Tibial nerve (tissue), 4 donors: ENCODE measurements at regions not wholly inside any gene's neighbourhood (a gene's known extent, or its start where the extent isn't known, plus 50 kb on each side); places are given as distances from the start of the nearest gene placed in this dataset.

Experiments used
- DNase-seq, 2 donors: peaks; one replicate each; pipeline ENCODE4 v3.0.0-alpha.2; 2019; ENCODE audit warnings: low spot score in 2 of 2
- H3K27ac ChIP-seq, 4 donors: fragments of 200-600 bp; sonication (generic) in 3 of 4; one replicate each; pipeline ENCODE4 v1.5.1; 2017 to 2019; ENCODE audit warnings: mild to moderate bottlenecking in 1 of 4
- H3K27me3 ChIP-seq, 2 donors: fragments of 200-600 bp; sonication (generic) in 1 of 2; one replicate each; pipeline versions ENCODE4 v1.5.1 to v1.6.0; 2017 to 2019
- H3K36me3 ChIP-seq, 3 donors: fragments of 200-600 bp; sonication (generic); one replicate each; pipeline ENCODE4 v1.5.1; 2018 to 2019
- H3K4me1 ChIP-seq, 4 donors: fragments of 200-600 bp; sonication (generic) in 3 of 4; one replicate each; pipeline ENCODE4 v1.5.1; 2017 to 2019
- H3K4me3 ChIP-seq, 4 donors: fragments of 200-600 bp; sonication (generic) in 3 of 4; one replicate each; pipeline ENCODE4 v1.5.1; 2017 to 2019; ENCODE audit warnings: mild to moderate bottlenecking in 1 of 4, moderate library complexity in 1 of 4
- H3K9me3 ChIP-seq, 4 donors: fragments of 200-600 bp; sonication (generic) in 3 of 4; one replicate each; pipeline ENCODE4 v1.5.1; 2017 to 2019
- EP300 ChIP-seq, 2 donors: sonication (generic); formaldehyde crosslinking; IDR thresholded peaks; one replicate each; pipeline ENCODE4 v1.6.1; 2017; ENCODE audit warnings: antibody characterized with exemption in 2 of 2, mild to moderate bottlenecking in 1 of 2
- POLR2A ChIP-seq, 2 donors: fragments of 450-650 bp; IDR thresholded peaks; one replicate each; pipeline ENCODE4 v1.6.1; 2017; ENCODE audit warnings: antibody characterized with exemption in 2 of 2, mild to moderate bottlenecking in 2 of 2, moderate library complexity in 2 of 2
- WGBS, 2 donors: methylation state at CpG; one replicate each; pipeline ENCODE4 v1.1.5; 2018; 5-methylcytosine and 5-hydroxymethylcytosine counted together
- TF ChIP-seq, protein P1 (sequence below), 5 experiments: fragments of 200-600 bp in 3 of 5; fragments of 450-650 bp in 2 of 5; sonication (generic) in 3 of 5; IDR thresholded peaks; one replicate each; pipeline ENCODE4 v1.5.1; 2016 to 2019; ENCODE audit warnings: antibody characterized with exemption in 5 of 5, mild to moderate bottlenecking in 3 of 5, moderate library complexity in 2 of 5

DNA sequence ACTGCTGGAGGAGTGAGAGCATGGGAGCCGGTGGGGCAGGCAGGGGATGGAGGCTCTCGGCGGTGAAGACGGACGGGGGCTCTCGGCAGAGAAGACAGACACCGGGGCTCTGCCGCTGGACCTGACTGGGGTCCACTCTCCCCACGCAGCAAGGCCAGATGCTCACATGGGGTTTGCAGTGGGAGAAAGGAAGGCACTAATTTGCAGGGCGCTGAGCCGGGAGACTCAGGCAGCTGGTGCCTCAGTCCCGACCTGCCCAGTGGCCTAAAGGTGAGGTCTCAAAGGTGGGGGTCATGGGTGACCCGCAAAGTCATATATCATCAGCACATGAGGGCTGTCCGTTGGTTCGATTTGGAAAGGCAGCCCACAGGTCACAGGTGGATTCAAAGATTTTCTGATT is 187.3 kb downstream of the ERMARD start:
- no peak for DNase-seq
- Histone ChIP-seq H3K9me3 (peaks cover 0 to 5% (median 0%) of the 10 kb centered on the region in 4 donors), H3K4me1 (peaks cover 0 to 11% (median 0%) of the 10 kb centered on the region in 4 donors), H3K27ac (no peak overlapping the region), H3K4me3 (no peak overlapping the region), H3K36me3 (no peaks in the 10 kb centered on the region), H3K27me3 (peaks cover 0 to 16% of the 10 kb centered on the region in 2 donors)
- TF ChIP-seq EP300 (IDR thresholded peaks at IDR 0.05) (no peak), POLR2A (IDR thresholded peaks at IDR 0.05) (no peak)
- TF ChIP-seq, protein P1, sequence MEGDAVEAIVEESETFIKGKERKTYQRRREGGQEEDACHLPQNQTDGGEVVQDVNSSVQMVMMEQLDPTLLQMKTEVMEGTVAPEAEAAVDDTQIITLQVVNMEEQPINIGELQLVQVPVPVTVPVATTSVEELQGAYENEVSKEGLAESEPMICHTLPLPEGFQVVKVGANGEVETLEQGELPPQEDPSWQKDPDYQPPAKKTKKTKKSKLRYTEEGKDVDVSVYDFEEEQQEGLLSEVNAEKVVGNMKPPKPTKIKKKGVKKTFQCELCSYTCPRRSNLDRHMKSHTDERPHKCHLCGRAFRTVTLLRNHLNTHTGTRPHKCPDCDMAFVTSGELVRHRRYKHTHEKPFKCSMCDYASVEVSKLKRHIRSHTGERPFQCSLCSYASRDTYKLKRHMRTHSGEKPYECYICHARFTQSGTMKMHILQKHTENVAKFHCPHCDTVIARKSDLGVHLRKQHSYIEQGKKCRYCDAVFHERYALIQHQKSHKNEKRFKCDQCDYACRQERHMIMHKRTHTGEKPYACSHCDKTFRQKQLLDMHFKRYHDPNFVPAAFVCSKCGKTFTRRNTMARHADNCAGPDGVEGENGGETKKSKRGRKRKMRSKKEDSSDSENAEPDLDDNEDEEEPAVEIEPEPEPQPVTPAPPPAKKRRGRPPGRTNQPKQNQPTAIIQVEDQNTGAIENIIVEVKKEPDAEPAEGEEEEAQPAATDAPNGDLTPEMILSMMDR (IDR thresholded peaks at IDR 0.05): no peak
- WGBS, 2 donors: 81 to 83% methylated on average over 15 of the region's 15 CpGs

DNA sequence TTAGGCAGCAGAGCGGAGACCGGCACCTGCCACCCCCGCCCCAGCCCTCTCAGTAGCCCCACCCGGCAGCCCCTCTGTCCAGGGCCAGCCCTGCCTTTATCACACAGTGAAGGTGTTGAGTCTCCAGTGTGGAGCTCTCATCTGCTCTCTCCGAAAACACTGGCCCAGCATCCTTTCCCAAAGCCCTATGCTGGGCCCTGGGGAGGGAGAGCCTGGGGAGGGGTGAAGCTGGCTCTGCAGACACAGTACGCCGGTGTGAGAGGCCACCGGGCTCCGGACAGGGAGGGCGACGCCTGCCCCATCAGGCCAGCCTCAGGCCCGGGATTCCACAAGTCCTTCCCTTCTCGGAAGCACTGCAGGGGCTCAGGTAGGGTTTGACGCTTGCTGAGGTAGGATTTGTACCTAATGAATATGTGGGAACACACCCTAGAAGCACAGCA is 186.9 kb downstream of the ERMARD start:
- DNase-seq: no peak
- H3K4me3 ChIP-seq: no peak overlapping the region
- H3K27ac ChIP-seq: no peak overlapping the region
- H3K9me3 ChIP-seq: peaks cover 0 to under 1% (median 0%) of the 10 kb centered on the region in 4 donors
- peaks cover 0 to 16% of the 10 kb centered on the region in 2 donors for H3K27me3 ChIP-seq
- H3K36me3 ChIP-seq: no peaks in the 10 kb centered on the region
- H3K4me1 ChIP-seq: peaks cover 0 to 16% (median 0%) of the 10 kb centered on the region in 4 donors
- TF ChIP-seq POLR2A (IDR thresholded peaks at IDR 0.05) (no peak), EP300 (IDR thresholded peaks at IDR 0.05) (no peak)
- TF ChIP-seq, protein P1 (IDR thresholded peaks at IDR 0.05): no peak
- 66 to 72% methylated on average over 14 of the region's 14 CpGs for WGBS, 2 donors

DNA sequence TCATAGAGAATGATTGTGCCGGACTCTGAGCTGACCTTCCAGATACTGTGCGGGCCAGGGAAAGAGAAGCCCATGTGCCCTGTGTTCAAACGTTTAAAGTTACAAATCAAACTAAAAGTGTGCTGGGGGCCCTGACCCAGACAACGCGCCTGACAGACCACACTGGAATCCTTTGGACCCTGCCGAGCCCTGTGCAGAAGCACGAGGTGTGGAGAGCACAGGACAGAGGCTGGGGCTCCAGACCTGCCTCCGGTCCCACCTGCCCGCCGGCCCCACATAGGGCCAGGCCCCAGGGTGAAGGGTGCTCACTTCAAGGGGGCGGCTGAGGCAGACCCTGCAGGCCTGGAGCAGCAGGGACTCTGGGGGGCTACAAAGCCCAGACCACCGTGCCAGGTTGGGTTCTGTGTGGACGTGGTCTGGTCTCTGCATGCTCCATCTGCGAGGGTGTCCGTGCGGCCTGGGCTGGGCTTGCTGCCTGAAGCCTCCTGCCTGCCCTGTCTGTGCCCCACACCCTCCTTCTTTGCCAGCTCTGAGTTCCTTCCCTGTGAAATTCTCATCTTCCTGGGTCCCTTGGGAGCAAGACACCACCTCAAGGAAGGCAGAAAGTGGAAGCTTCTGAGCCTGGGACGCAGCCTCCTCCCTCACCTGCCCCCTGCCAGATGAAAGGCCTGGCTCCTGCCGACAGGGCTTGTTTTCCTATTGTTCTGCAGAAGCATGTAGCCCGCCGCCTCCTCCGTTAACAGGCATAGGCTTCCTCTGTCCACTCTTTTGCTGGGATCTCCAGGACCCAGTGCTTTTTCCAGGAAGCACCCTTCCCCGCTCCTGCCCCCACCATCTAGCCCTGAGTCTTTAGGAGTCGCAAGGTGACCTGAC is 186.2 kb downstream of the ERMARD start:
- no peak overlapping the region for H3K27ac ChIP-seq
- no peaks in the 10 kb centered on the region for H3K9me3 ChIP-seq
- TF ChIP-seq POLR2A (IDR thresholded peaks at IDR 0.05) (no peak), EP300 (IDR thresholded peaks at IDR 0.05) (no peak)
- TF ChIP-seq, protein P1 (IDR thresholded peaks at IDR 0.05): no peak
- no peak for DNase-seq
- peaks cover 0 to 20% (median 0%) of the 10 kb centered on the region in 4 donors for H3K4me1 ChIP-seq
- peaks cover 0 to 16% of the 10 kb centered on the region in 2 donors for H3K27me3 ChIP-seq
- 74 to 78% methylated on average over 19 to 22 of the region's 23 CpGs for WGBS, 2 donors
- H3K36me3 ChIP-seq: no peaks in the 10 kb centered on the region
- H3K4me3 ChIP-seq: no peak overlapping the region

DNA sequence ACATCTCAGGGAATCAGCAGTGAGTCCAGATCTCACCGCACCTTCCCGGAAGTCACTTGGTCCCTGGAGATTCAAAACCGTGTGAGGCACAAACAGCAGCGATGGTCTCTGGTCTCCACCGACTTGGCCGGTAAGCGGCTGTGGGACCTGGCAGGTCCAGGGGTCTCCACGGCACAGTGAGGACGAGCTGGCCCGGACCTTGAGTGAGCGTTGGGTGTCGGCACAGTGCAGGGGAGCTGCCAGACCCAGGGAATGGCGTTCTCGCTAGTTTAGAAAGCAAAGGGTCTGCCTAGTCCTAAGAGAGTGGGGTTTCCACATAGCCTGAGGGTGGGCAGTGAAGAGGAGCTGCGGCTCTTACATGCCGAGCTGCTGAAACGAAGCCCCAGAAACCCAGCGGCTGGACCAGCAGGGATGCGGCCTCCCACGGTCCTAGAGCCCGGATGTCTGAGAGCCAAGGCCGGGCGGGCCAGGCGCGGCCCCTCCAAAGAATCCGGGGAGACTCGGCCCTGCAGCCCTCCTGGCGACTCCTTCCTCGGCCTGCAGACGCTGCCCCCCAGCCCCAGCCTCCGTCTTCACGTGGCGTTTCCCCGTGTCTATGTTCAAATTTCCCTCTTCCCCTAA is 185.0 kb downstream of the ERMARD start:
- Histone ChIP-seq H3K27me3 (peaks cover 0 to 16% of the 10 kb centered on the region in 2 donors), H3K4me1 (peaks cover 0 to 24% (median 0%) of the 10 kb centered on the region in 4 donors), H3K9me3 (no peaks in the 10 kb centered on the region), H3K27ac (no peak overlapping the region), H3K4me3 (no peak overlapping the region), H3K36me3 (no peaks in the 10 kb centered on the region)
- 78 to 79% methylated on average over 33 to 34 of the region's 34 CpGs for WGBS, 2 donors
- DNase-seq: no peak
- TF ChIP-seq EP300 (IDR thresholded peaks at IDR 0.05) (no peak), POLR2A (IDR thresholded peaks at IDR 0.05) (no peak)
- TF ChIP-seq, protein P1 (IDR thresholded peaks at IDR 0.05): no peak

DNA sequence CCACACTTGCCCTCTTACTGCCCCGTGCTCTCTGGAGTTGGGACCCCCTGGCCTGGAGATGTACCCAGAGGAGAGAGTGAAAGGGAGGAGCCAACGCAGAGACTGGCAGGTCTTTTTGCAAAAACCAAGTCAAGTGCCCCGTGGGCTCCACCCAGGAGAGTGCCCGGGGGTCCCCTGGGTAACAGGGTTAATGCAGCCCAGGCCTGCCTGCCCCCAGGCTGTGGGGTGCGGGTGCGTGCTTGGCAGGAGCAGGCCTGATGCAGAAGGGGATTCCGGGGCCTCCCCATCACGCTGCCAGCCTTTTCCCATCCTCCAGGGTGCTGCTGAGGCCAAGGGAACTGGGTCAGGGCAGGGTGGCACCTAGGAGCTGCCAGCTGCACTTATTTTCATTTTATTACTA is 184.4 kb downstream of the ERMARD start:
- H3K4me1 ChIP-seq: peaks cover 0 to 24% (median 0%) of the 10 kb centered on the region in 4 donors
- no peak overlapping the region for H3K4me3 ChIP-seq
- no peaks in the 10 kb centered on the region for H3K36me3 ChIP-seq
- H3K27me3 ChIP-seq: peaks cover 0 to 12% of the 10 kb centered on the region in 2 donors
- DNase-seq: no peak
- no peaks in the 10 kb centered on the region for H3K9me3 ChIP-seq
- no peak overlapping the region for H3K27ac ChIP-seq
- WGBS, 2 donors: 87 to 91% methylated on average over 8 of the region's 8 CpGs
- TF ChIP-seq POLR2A (IDR thresholded peaks at IDR 0.05) (no peak), EP300 (IDR thresholded peaks at IDR 0.05) (no peak)
- TF ChIP-seq, protein P1 (IDR thresholded peaks at IDR 0.05): no peak
